GM12878 (cell line): ENCODE measurements at regions not wholly inside any gene's neighbourhood (a gene's known extent, or its start where the extent isn't known, plus 50 kb on each side); places are given as distances from the start of the nearest gene placed in this dataset.

Experiments
- ATAC-seq: fragments of 200-7000 bp; cut with Tn5 transposase; 3 replicates; pipeline ENCODE4 v1.9.1; 2020; ENCODE audit warnings: mild to moderate bottlenecking, moderate library complexity
- BruUV-seq: library from RNA; stranded (reverse); fragments of 400-500 nt; replicated peaks from 2 replicates; lab custom pipeline; 2021; lab: Mats Ljungman, UMichigan
- CTCF ChIA-PET: fragments of 300-600 bp; sonication (Branson Sonifier 250); formaldehyde crosslinking; extraction: SDS; loops from one replicate; lab custom pipeline; 2021; ENCODE audit warnings: inconsistent platforms; lab: Yijun Ruan, JAX
- POLR2A ChIA-PET: fragments of 350-600 bp; formaldehyde crosslinking; extraction: SDS; loops from one replicate; lab custom pipeline; 2021; ENCODE audit warnings: inconsistent platforms; lab: Charles Lee
- RAD21 ChIA-PET: fragments of 300-600 bp; sonication (Branson Sonifier 250); formaldehyde crosslinking; loops from one replicate; lab custom pipeline; 2023; ENCODE audit warnings: antibody characterized with exemption; ENCODE audit not compliant: unreplicated experiment; lab: Charles Lee
- SMC1A ChIA-PET: fragments of 300-600 bp; sonication (Branson Sonifier 250); formaldehyde crosslinking; loops from one replicate; lab custom pipeline; 2023; ENCODE audit not compliant: unreplicated experiment, uncharacterized antibody; lab: Charles Lee
- DNase-seq: peaks from one replicate; pipeline ENCODE4 v3.0.0-alpha.2; 2011; ENCODE audit warnings: low read depth, low spot score
- FAIRE-seq: peaks from 3 replicates; lab custom pipeline; 2011; peaks lifted over from hg19 to GRCh38; lab: Jason Lieb, UNC
- H2AFZ ChIP-seq: 2 replicates; pipeline ENCODE4 v1.6.0; 2011; ENCODE audit warnings: low read depth, low read length, control low read depth; ENCODE audit not compliant: control insufficient read depth
- H3K27ac ChIP-seq: 2 replicates; pipeline ENCODE4 v1.5.1; 2011; ENCODE audit warnings: control low read depth; ENCODE audit not compliant: control insufficient read depth, insufficient read depth
- H3K27me3 ChIP-seq, 2 experiments: replicated peaks in 1 of 2; 2 replicates each; pipeline versions ENCODE4 v1.6.0 to v1.6.1; 2011; ENCODE audit warnings: low read length in 1 of 2; ENCODE audit not compliant: control insufficient read depth in 2 of 2, insufficient read depth in 2 of 2
- H3K36me3 ChIP-seq, 2 experiments: 2 replicates each; pipeline ENCODE4 v1.5.1; 2011; ENCODE audit warnings: low read length in 1 of 2; ENCODE audit not compliant: control insufficient read depth in 2 of 2, insufficient read depth in 2 of 2
- H3K4me1 ChIP-seq: 2 replicates; pipeline ENCODE4 v1.6.1; 2011; ENCODE audit warnings: mild to moderate bottlenecking, low read length, moderate library complexity, mixed read lengths; ENCODE audit not compliant: control insufficient read depth, insufficient read depth
- H3K4me2 ChIP-seq: 2 replicates; pipeline ENCODE4 v1.6.0; 2011; ENCODE audit warnings: control low read depth; ENCODE audit not compliant: control insufficient read depth, insufficient read depth
- H3K4me3 ChIP-seq: fragments of 200-600 bp; sonication (generic); 2 replicates; pipeline ENCODE4 v1.5.1; 2016
- H3K79me2 ChIP-seq: 2 replicates; pipeline ENCODE4 v1.6.0; 2011; ENCODE audit warnings: low read length; ENCODE audit not compliant: control insufficient read depth, insufficient read depth
- H3K9ac ChIP-seq: 2 replicates; pipeline ENCODE4 v1.8.0; 2011; ENCODE audit warnings: low read length, control low read depth, mixed read lengths; ENCODE audit not compliant: control insufficient read depth, insufficient read depth
- H3K9me3 ChIP-seq: replicated peaks from 3 replicates; pipeline ENCODE4 v1.5.1; 2011; ENCODE audit warnings: mild to moderate bottlenecking, low read length; ENCODE audit not compliant: control insufficient read depth, insufficient read depth
- H4K20me1 ChIP-seq: 2 replicates; pipeline ENCODE4 v1.6.0; 2011; ENCODE audit not compliant: control insufficient read depth, insufficient read depth
- CEBPB ChIP-seq, 2 experiments: fragments of 150-350 bp in 1 of 2; IDR thresholded peaks; 2 replicates each; pipeline ENCODE4 v1.6.1; 2012 to 2014; ENCODE audit warnings: low read depth in 2 of 2, low read length in 2 of 2, borderline replicate concordance in 1 of 2, inconsistent platforms in 1 of 2
- HDGF ChIP-seq: fragments of 450-650 bp; IDR thresholded peaks from 2 replicates; pipeline ENCODE4 v1.6.1; 2016; ENCODE audit warnings: antibody characterized with exemption
- IRF5 ChIP-seq: fragments of 450-650 bp; IDR thresholded peaks from 2 replicates; pipeline ENCODE4 v1.6.1; 2017; ENCODE audit warnings: borderline replicate concordance
- MLLT1 ChIP-seq: fragments of 450-650 bp; IDR thresholded peaks from 2 replicates; pipeline ENCODE4 v1.6.1; 2016; ENCODE audit warnings: mild to moderate bottlenecking
- RAD21 ChIP-seq: IDR thresholded peaks from 2 replicates; pipeline ENCODE4 v1.6.1; 2011; ENCODE audit warnings: mild to moderate bottlenecking, low read depth, low read length, moderate library complexity; ENCODE audit not compliant: insufficient read depth
- STAT3 ChIP-seq: IDR thresholded peaks from 2 replicates; pipeline ENCODE4 v1.6.1; 2011; ENCODE audit warnings: low read depth, low read length, improper control_type of control experiment
- WGBS: methylation state at CpG from one replicate; pipeline ENCODE4 v1.1.6; 2016; ENCODE audit warnings: low lambda C conversion rate; ENCODE audit not compliant: insufficient replicate concordance, insufficient coverage; ENCODE audit errors: missing lambda C conversion rate; 5-methylcytosine and 5-hydroxymethylcytosine counted together
- in situ Hi-C: fragments of 300-500 bp; cut with MboI; formaldehyde crosslinking; loops from 9 replicates; pipeline ENCODE4 v1.14.3; 2018; ENCODE audit warnings: mixed read lengths
- intact Hi-C: fragments of 100-400 bp; cut with micrococcal nuclease; formaldehyde crosslinking; loops from one replicate; pipeline ENCODE4 v1.14.2; 2022; ENCODE audit not compliant: unreplicated experiment

DNA sequence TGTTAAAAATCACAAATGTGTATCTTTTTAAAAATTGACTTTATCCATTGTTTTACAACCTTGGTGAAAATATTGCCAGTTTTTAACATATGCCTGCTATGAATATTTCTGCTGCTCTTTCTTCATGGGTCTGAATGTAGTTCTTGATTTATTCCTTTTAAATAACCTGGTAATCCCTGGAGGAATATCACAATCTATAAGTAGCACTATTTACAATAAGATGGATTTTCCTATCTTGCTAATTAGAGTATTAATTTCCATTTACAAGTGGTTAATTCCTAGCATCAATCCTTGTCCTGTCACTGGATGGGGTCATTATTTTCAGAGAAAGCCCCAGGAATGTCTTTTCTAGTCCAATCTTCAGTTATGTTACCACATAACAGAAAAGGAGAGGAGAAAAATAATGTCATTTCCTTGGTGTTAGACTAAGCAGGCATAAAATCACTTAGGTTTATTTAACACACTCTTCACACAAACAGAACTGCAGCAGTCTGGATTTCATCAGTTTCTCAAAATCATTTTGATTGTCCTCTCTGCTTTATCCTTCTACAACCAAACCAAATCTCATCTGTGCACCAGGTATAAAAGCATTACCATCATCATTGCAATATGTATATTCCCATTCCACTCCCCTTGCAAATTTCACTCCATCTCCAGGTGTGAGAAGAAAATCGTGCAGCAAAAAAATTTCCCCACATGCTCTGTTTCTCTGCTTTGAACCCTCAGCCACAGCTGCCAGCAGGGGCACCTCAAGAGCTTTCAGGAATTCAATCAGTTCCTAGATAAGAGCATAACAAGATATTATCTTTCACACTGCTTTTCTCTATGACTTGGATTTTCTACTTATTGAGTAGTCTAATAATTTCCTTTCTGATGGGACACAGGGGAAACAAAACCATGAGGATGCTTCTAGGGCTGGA, 204.1 kb downstream of the SEC61B start:
- H3K27ac ChIP-seq = no peak overlapping the region
- intact Hi-C loops (no loop called here), in situ Hi-C loops (no loop called here)
- H4K20me1 ChIP-seq = no peaks in the 10 kb centered on the region
- H3K4me2 ChIP-seq = no peak overlapping the region
- H3K4me1 ChIP-seq = no peaks in the 10 kb centered on the region
- no TSS peak for BruUV-seq
- no peak overlapping the region for H3K9ac ChIP-seq
- no peaks in the 10 kb centered on the region for H3K27me3 ChIP-seq
- ATAC-seq (no peak), DNase-seq (no peak), FAIRE-seq (no peak)
- TF ChIP-seq CEBPB (IDR thresholded peaks at IDR 0.05; ENCODE audit: borderline replicate concordance in 1 of 2, low read depth in 2 of 2, low read length in 2 of 2) (no peak), HDGF (no peak), STAT3 (no peak), IRF5 (no peak)
- WGBS = 10% methylated on average over 1 of the region's 1 CpG
- H3K79me2 ChIP-seq = no peaks in the 10 kb centered on the region
- CTCF ChIA-PET = no interaction called here
- H3K4me3 ChIP-seq = no peak overlapping the region
- no peaks in the 10 kb centered on the region for H3K9me3 ChIP-seq
- RAD21 ChIA-PET = no interaction called here
- POLR2A ChIA-PET = no interaction called here
- no peaks in the 10 kb centered on the region for H3K36me3 ChIP-seq
- SMC1A ChIA-PET = interaction anchor here (2.1 kb wide), 1 partner anchor 13 kb away, joined by 5 read pairs; no protein-coding TSS in a partner anchor
- no peak overlapping the region for H2AFZ ChIP-seq

DNA sequence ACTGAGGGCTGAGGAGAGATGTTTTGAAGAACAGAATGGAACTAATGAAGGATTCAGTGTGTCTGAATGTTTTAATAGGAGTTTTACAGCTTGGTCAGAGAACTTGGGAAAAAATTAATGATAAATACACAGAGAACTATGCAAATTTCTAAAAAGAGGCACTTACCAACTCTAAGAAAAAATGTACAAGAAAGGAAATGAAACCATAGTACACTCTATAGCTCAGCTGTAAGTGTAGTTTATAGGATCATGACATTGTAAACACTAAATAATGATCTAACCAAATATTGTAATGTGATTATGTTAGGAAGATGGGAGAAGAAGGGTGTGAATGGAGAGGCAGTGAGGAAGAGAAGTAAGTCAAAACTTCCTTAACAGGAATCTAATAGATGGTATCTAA, 205.2 kb downstream of the SEC61B start:
- H2AFZ ChIP-seq = no peak overlapping the region
- TF ChIP-seq MLLT1 (no peak), RAD21 (no peak)
- TF ChIP-seq, all 136 proteins: peak for 0
- in situ Hi-C loops = no loop called here
- Histone ChIP-seq H3K27me3 (no peaks in the 10 kb centered on the region), H3K4me2 (no peak overlapping the region), H3K36me3 (no peaks in the 10 kb centered on the region), H3K27ac (no peak overlapping the region), H3K4me3 (no peak overlapping the region), H4K20me1 (no peaks in the 10 kb centered on the region), H3K4me1 (no peaks in the 10 kb centered on the region), H3K9ac (no peak overlapping the region), H3K79me2 (no peaks in the 10 kb centered on the region), H3K9me3 (no peaks in the 10 kb centered on the region)
- CTCF ChIA-PET = no interaction called here
- SMC1A ChIA-PET = interaction anchor here (1.1 to 1.2 kb wide), 2 partner anchors 21 to 397 kb away, joined by 3 to 4 read pairs; no protein-coding TSS in a partner anchor
- DNase-seq (no peak), ATAC-seq (peak; percentile 34; the same call in 1 of the 3 replicates), FAIRE-seq (no peak)
- BruUV-seq = no TSS peak
- intact Hi-C loops = no loop called here
- POLR2A ChIA-PET = no interaction called here
- RAD21 ChIA-PET = no interaction called here
